CD4-positive, alpha-beta T cell (primary cell): ENCODE measurements at regions not wholly inside any gene's neighbourhood (a gene's known extent, or its start where the extent isn't known, plus 50 kb on each side); places are given as distances from the start of the nearest gene placed in this dataset.

ENCODE experiments used
- ATAC-seq: fragments of 200-7000 bp; cut with Tn5 transposase; one replicate; pipeline ENCODE4 v1.10.0; 2022; ENCODE audit warnings: mild to moderate bottlenecking; ENCODE audit not compliant: poor library complexity
- CTCF ChIA-PET: fragments of 350-600 bp; sonication (Branson Sonifier 250); formaldehyde crosslinking; loops from one replicate; lab custom pipeline; 2021; ENCODE audit warnings: antibody characterized with exemption, inconsistent platforms; lab: Charles Lee
- POLR2A ChIA-PET: fragments of 350-600 bp; sonication (Branson Sonifier 250); formaldehyde crosslinking; loops from one replicate; lab custom pipeline; 2021; ENCODE audit warnings: antibody characterized with exemption, inconsistent platforms; lab: Charles Lee
- DNase-seq, 14 experiments: peaks; one replicate each; pipeline ENCODE4 v3.0.0-alpha.2; 2013 to 2020; ENCODE audit warnings: mixed read lengths in 2 of 14
- H3K27ac ChIP-seq, 2 donors: one replicate each; pipeline versions ENCODE4 v1.5.1 to v1.7.0; 2013; ENCODE audit warnings: low read length in 2 of 2, low read depth in 1 of 2, mild to moderate bottlenecking in 1 of 2
- H3K27me3 ChIP-seq, 2 experiments: 1 replicate in 1 of 2; 2 replicates in 1 of 2; pipeline versions ENCODE4 v1.6.1 to v1.7.0; 2013; ENCODE audit warnings: low read length in 2 of 2, control low read depth in 1 of 2, mild to moderate bottlenecking in 1 of 2, moderate library complexity in 1 of 2; ENCODE audit not compliant: insufficient read depth in 2 of 2, control insufficient read depth in 1 of 2
- H3K36me3 ChIP-seq: one replicate; pipeline ENCODE4 v1.6.1; 2013; ENCODE audit warnings: low read length, control low read depth; ENCODE audit not compliant: insufficient read depth
- H3K4me1 ChIP-seq: one replicate; pipeline ENCODE4 v1.6.1; 2013; ENCODE audit warnings: low read length, control low read depth; ENCODE audit not compliant: insufficient read depth
- H3K4me3 ChIP-seq: one replicate; pipeline ENCODE4 v1.5.1; 2013; ENCODE audit warnings: mild to moderate bottlenecking, low read length, moderate library complexity
- H3K9me3 ChIP-seq, 2 experiments: 1 replicate in 1 of 2; 2 replicates in 1 of 2; pipeline versions ENCODE4 v1.6.1 to v1.7.0; 2013; ENCODE audit warnings: low read length in 2 of 2, mild to moderate bottlenecking in 2 of 2, control low read depth in 1 of 2, moderate library complexity in 1 of 2; ENCODE audit not compliant: control insufficient read depth in 1 of 2, insufficient read depth in 1 of 2
- H3K27ac Mint-ChIP-seq: one replicate; pipeline ENCODE4 v1.8.0; 2020; ENCODE audit warnings: mixed read lengths
- H3K27me3 Mint-ChIP-seq: one replicate; pipeline ENCODE4 v1.8.0; 2021; ENCODE audit warnings: mixed read lengths
- H3K36me3 Mint-ChIP-seq: one replicate; pipeline ENCODE4 v1.8.0; 2021; ENCODE audit warnings: low read depth, mixed read lengths
- H3K4me1 Mint-ChIP-seq: one replicate; pipeline ENCODE4 v1.8.0; 2021; ENCODE audit warnings: low read depth, mixed read lengths
- H3K4me3 Mint-ChIP-seq: one replicate; pipeline ENCODE4 v1.8.0; 2020; ENCODE audit warnings: mild to moderate bottlenecking, mixed read lengths
- H3K9me3 Mint-ChIP-seq: one replicate; pipeline ENCODE4 v1.8.0; 2020; ENCODE audit warnings: mixed read lengths
- intact Hi-C, 2 experiments: fragments of 100-400 bp; cut with DNase I in 1 of 2; cut with micrococcal nuclease in 1 of 2; formaldehyde crosslinking; loops; one replicate each; pipeline versions ENCODE4 v1.15.1 to v1.9.0; 2023 to 2025; cut with DNase I, micrococcal nuclease
- TF ChIP-seq, protein P1 (sequence below): fragments of 200-600 bp; IDR thresholded peaks from one replicate; pipeline ENCODE4 v1.8.0; 2022; ENCODE audit warnings: antibody characterized with exemption, mild to moderate bottlenecking

DNA sequence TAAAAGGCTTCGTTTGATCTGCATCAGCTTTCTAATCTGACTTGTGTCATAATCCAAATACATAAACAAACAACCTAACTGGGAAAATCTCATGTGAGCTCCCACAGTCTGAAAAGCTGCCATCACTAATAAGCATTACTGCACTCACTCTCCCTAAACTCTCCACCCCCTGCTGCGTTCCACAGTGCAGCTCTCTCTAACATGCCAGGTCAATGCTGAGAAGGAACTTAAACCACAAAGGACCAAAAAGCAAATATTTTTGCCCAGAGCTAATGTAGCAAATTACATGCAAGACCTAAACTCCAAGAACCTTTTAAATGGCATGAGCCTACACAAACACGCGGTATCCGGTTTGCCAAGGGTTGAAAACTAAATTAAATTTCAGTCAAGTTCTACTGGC is 542.3 kb upstream of the JARID2 start:
- intact Hi-C loops: no loop called here
- Mint-ChIP-seq H3K27me3 (no peaks in the 10 kb centered on the region), H3K4me3 (no peak overlapping the region), H3K36me3 (no peaks in the 10 kb centered on the region), H3K4me1 (peaks cover 14% of the 10 kb centered on the region), H3K27ac (no peak overlapping the region), H3K9me3 (no peaks in the 10 kb centered on the region)
- TF ChIP-seq, protein P1, sequence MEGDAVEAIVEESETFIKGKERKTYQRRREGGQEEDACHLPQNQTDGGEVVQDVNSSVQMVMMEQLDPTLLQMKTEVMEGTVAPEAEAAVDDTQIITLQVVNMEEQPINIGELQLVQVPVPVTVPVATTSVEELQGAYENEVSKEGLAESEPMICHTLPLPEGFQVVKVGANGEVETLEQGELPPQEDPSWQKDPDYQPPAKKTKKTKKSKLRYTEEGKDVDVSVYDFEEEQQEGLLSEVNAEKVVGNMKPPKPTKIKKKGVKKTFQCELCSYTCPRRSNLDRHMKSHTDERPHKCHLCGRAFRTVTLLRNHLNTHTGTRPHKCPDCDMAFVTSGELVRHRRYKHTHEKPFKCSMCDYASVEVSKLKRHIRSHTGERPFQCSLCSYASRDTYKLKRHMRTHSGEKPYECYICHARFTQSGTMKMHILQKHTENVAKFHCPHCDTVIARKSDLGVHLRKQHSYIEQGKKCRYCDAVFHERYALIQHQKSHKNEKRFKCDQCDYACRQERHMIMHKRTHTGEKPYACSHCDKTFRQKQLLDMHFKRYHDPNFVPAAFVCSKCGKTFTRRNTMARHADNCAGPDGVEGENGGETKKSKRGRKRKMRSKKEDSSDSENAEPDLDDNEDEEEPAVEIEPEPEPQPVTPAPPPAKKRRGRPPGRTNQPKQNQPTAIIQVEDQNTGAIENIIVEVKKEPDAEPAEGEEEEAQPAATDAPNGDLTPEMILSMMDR: no peak
- POLR2A ChIA-PET: no interaction called here
- CTCF ChIA-PET: no interaction called here
- no peak overlapping the region for H3K4me3 ChIP-seq
- ATAC-seq: no peak
- no peak overlapping the region for H3K27ac ChIP-seq
- no peak for DNase-seq
- H3K27me3 ChIP-seq: no peaks in the 10 kb centered on the region
- peaks cover 6% of the 10 kb centered on the region for H3K4me1 ChIP-seq
- no peaks in the 10 kb centered on the region for H3K9me3 ChIP-seq
- no peaks in the 10 kb centered on the region for H3K36me3 ChIP-seq

DNA sequence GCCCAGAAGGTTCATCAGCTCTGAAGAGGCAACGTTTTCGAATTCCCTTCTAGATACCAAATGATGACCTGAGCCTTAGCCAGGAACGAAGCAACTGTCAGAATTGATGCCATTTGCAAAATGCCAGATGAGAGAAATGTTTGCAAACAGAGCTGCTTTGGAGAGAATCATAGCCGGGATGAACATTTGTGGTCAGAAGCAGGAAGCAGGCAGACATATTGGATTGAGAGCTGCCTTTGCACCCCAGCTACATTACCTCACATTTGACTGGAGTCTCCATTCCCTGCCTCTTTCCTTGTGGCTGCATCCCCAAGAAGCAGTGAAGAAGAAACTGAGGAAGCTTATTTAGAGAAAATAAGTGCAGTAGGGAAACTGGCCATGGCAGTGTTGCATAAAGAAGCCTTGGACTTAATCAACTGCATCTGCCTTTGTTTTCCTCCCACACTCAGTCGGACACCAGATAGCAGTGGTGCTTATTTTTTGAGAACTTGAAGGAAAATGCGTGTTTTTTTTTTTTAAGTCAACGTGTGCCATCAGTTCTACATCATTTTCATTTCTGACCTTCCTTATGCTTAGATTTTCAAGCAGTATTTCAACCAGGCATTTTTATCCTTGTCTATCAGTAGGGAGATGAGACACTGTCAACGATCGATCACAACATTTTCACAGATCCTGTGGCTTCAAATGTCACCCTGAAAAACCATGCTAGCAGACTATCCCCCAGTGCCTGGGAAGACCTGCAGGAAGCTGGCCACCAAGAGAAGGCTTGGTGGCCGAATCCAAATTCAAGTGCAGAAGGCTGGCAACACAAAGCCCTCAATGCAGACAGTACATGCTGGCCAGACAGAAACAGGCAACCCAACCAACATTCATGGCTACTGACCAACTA is 541.2 kb upstream of the JARID2 start:
- peaks cover 6% of the 10 kb centered on the region for H3K4me1 ChIP-seq
- intact Hi-C loops: no loop called here
- H3K27ac ChIP-seq: no peak overlapping the region
- ChIA-PET POLR2A (no interaction called here), CTCF (no interaction called here)
- peaks cover 14% of the 10 kb centered on the region for H3K4me1 Mint-ChIP-seq
- H3K4me3 ChIP-seq: no peak overlapping the region
- DNase-seq: no peak
- H3K36me3 ChIP-seq: no peaks in the 10 kb centered on the region
- no peaks in the 10 kb centered on the region for H3K36me3 Mint-ChIP-seq
- ATAC-seq: no peak
- no peaks in the 10 kb centered on the region for H3K27me3 ChIP-seq
- TF ChIP-seq, protein P1: no peak
- H3K27ac Mint-ChIP-seq: no peak overlapping the region
- H3K4me3 Mint-ChIP-seq: no peak overlapping the region
- H3K9me3 Mint-ChIP-seq: no peaks in the 10 kb centered on the region
- H3K27me3 Mint-ChIP-seq: no peaks in the 10 kb centered on the region
- no peaks in the 10 kb centered on the region for H3K9me3 ChIP-seq

DNA sequence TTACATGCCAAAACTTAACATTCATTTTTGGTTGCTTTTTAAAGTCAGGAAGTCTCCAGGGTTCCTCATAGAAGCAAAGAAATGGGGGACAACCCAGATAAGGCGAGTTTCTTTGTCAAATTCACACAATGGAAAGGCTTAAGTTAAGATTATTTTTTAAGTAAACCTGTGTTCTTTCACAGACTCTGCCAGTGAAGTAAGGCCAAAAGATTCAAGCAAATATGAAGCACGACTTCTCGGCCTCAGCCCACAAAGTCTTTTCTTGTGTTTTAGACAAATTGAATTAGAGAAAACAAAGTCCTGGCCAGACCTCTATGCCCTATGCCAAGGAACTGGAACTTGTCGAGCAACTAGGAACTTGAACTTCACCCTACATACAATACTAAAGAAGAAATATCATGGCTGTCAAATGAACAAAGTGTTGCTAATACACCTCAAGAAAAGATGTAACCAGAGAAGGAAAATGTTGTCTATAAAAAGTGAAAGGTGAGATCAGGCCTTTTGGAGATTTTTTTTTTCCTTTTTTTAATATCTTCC is 540.0 kb upstream of the JARID2 start:
- H3K27me3 ChIP-seq: no peaks in the 10 kb centered on the region
- CTCF ChIA-PET: no interaction called here
- DNase-seq (no peak), ATAC-seq (no peak)
- Mint-ChIP-seq H3K4me1 (peaks cover 14% of the 10 kb centered on the region), H3K36me3 (no peaks in the 10 kb centered on the region), H3K4me3 (no peak overlapping the region), H3K27ac (peak overlapping the region; percentile 17), H3K9me3 (peaks cover 2% of the 10 kb centered on the region), H3K27me3 (no peaks in the 10 kb centered on the region)
- TF ChIP-seq, protein P1: no peak
- intact Hi-C loops: no loop called here
- H3K4me3 ChIP-seq: no peak overlapping the region
- no peaks in the 10 kb centered on the region for H3K36me3 ChIP-seq
- H3K27ac ChIP-seq: no peak overlapping the region
- peaks cover 7% of the 10 kb centered on the region for H3K4me1 ChIP-seq
- POLR2A ChIA-PET: no interaction called here
- no peaks in the 10 kb centered on the region for H3K9me3 ChIP-seq
